Lung (tissue), 11 donors: ENCODE measurements at regions not wholly inside any gene's neighbourhood (a gene's known extent, or its start where the extent isn't known, plus 50 kb on each side); places are given as distances from the start of the nearest gene placed in this dataset.

ENCODE experiments used
- ATAC-seq: fragments of 200-7000 bp; cut with Tn5 transposase; one replicate; pipeline ENCODE4 v1.9.1; 2020; ENCODE audit warnings: moderate number of reproducible peaks; ENCODE audit not compliant: insufficient read depth, low FRiP score
- DNase-seq, 3 donors: peaks; one replicate each; pipeline ENCODE4 v3.0.0-alpha.2; 2013 to 2017
- H3K27ac ChIP-seq, 2 donors: one replicate each; pipeline ENCODE4 v1.5.1; 2013; ENCODE audit warnings: mild to moderate bottlenecking in 2 of 2, moderate library complexity in 2 of 2, control low read depth in 1 of 2, inconsistent platforms in 1 of 2, low read depth in 1 of 2, low read length in 1 of 2
- H3K27me3 ChIP-seq, 3 donors: one replicate each; pipeline ENCODE4 v1.5.1; 2013; ENCODE audit warnings: low read length in 2 of 3; ENCODE audit not compliant: control insufficient read depth in 3 of 3, insufficient read depth in 3 of 3
- H3K36me3 ChIP-seq, 4 donors: one replicate each; pipeline ENCODE4 v1.5.1; 2013; ENCODE audit warnings: low read length in 4 of 4, mild to moderate bottlenecking in 1 of 4, moderate library complexity in 1 of 4; ENCODE audit not compliant: control insufficient read depth in 4 of 4, insufficient read depth in 4 of 4
- H3K4me1 ChIP-seq, 5 donors: one replicate each; pipeline ENCODE4 v1.5.1; 2013; ENCODE audit warnings: low read length in 5 of 5, mild to moderate bottlenecking in 2 of 5, moderate library complexity in 1 of 5; ENCODE audit not compliant: control insufficient read depth in 5 of 5, insufficient read depth in 5 of 5
- H3K4me3 ChIP-seq: one replicate; pipeline ENCODE4 v1.5.1; 2013; ENCODE audit warnings: mild to moderate bottlenecking, control low read depth, moderate library complexity
- H3K9ac ChIP-seq, 2 donors: one replicate each; pipeline ENCODE4 v1.5.1; 2013; ENCODE audit warnings: low read length in 2 of 2, control low read depth in 1 of 2; ENCODE audit not compliant: insufficient read depth in 1 of 2
- H3K9me3 ChIP-seq, 4 donors: one replicate each; pipeline ENCODE4 v1.5.1; 2013; ENCODE audit warnings: low read length in 3 of 4, mild to moderate bottlenecking in 1 of 4, moderate library complexity in 1 of 4; ENCODE audit not compliant: control insufficient read depth in 4 of 4, insufficient read depth in 3 of 4
- WGBS, 2 donors: extraction: QIAGEN DNeasy Blood & Tissue Kit; methylation state at CpG; one replicate each; pipeline ENCODE4 v1.1.7; 2013; 5-methylcytosine and 5-hydroxymethylcytosine counted together
- TF ChIP-seq, protein P1 (sequence below): IDR thresholded peaks from 2 replicates; pipeline ENCODE4 v1.5.1; 2012; ENCODE audit warnings: mild to moderate bottlenecking; ENCODE audit errors: control extremely low read depth, extremely low read depth
- donor health status: control.
- donor health status: control.
- donor health status: Bipolar disorder and iron deficiency.
- donor health status: healthy.
- donor health status: DM: yes; HTN: yes; CAD: no.

DNA sequence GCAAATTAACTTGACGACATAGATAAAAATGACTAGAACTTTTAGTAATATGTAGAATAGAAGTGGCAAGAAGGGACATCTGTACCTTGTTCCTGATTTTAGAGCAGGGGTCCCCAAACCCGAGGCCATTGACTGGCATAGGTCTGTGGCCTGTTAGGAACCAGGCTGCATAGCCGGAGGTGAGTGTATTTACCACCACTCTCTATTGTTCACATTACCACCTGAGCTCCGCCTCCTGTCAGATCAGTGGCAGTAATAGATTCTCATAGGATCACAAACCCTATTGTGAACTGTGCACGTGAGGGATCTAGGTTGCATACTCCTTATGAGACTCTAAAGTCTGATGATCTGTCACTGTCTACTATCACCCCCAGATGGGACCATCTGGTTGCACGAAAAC is 113.6 kb upstream of the AVPR1A start:
- Histone ChIP-seq H3K4me1 (no peaks in the 10 kb centered on the region), H3K36me3 (no peaks in the 10 kb centered on the region), H3K9ac (no peak overlapping the region), H3K27ac (no peak overlapping the region), H3K27me3 (no peaks in the 10 kb centered on the region), H3K4me3 (no peak overlapping the region), H3K9me3 (peaks cover 0 to 2% (median 0%) of the 10 kb centered on the region in 4 donors)
- TF ChIP-seq, protein P1, sequence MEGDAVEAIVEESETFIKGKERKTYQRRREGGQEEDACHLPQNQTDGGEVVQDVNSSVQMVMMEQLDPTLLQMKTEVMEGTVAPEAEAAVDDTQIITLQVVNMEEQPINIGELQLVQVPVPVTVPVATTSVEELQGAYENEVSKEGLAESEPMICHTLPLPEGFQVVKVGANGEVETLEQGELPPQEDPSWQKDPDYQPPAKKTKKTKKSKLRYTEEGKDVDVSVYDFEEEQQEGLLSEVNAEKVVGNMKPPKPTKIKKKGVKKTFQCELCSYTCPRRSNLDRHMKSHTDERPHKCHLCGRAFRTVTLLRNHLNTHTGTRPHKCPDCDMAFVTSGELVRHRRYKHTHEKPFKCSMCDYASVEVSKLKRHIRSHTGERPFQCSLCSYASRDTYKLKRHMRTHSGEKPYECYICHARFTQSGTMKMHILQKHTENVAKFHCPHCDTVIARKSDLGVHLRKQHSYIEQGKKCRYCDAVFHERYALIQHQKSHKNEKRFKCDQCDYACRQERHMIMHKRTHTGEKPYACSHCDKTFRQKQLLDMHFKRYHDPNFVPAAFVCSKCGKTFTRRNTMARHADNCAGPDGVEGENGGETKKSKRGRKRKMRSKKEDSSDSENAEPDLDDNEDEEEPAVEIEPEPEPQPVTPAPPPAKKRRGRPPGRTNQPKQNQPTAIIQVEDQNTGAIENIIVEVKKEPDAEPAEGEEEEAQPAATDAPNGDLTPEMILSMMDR, result no peak
- ATAC-seq (no peak), DNase-seq (no peak)
- 89 to 94% methylated on average over 6 of the region's 6 CpGs for WGBS, 2 donors

DNA sequence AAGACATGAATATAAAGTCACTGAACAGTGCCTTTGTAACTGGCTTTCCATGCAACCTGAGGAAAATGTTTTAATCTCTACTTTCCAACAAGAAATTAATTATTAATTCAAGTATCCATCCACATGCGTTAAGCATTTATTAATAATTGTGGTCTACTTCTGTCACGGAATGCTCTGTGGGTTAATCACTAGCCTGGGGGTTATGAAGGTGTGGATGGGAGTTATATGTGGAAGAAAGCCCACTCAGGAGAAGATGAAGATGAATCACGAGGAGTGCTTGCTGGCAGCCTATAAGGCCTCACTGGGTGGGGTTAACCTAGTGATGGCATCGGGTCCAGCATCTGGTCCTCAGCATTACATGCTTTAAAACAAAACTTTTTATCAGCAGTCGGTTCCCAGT is 99.5 kb upstream of the AVPR1A start:
- TF ChIP-seq, protein P1, result no peak
- ATAC-seq, result no peak
- Histone ChIP-seq H3K27me3 (no peaks in the 10 kb centered on the region), H3K36me3 (no peaks in the 10 kb centered on the region), H3K4me3 (no peak overlapping the region), H3K9me3 (peaks cover 0 to 1% (median 0%) of the 10 kb centered on the region in 4 donors), H3K27ac (no peak overlapping the region), H3K9ac (no peak overlapping the region), H3K4me1 (no peaks in the 10 kb centered on the region)
- WGBS, 2 donors, result 72 to 88% methylated on average over 5 of the region's 5 CpGs
- no peak for DNase-seq

DNA sequence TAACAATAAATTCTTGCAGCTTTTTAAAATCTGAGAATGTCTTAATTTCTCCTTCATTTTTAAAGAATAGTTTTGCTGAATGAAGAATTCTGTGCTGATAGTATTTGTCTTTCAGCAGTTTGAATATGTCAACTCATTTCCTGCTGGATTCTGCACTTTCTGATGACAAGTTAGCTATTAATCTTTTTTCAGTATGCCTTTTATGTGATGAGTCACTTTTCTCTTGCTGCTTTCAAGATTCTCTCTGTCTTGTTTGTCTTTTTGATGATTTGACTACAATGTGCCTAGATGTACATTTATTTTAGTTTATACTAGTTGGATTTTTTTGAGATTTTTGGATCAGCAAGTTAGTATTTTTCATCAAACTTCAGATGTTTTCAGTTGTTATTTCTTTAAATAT is 87.9 kb upstream of the AVPR1A start:
- peaks cover 0 to 2% (median 0%) of the 10 kb centered on the region in 4 donors for H3K9me3 ChIP-seq
- TF ChIP-seq, protein P1, result no peak
- ATAC-seq, result no peak

DNA sequence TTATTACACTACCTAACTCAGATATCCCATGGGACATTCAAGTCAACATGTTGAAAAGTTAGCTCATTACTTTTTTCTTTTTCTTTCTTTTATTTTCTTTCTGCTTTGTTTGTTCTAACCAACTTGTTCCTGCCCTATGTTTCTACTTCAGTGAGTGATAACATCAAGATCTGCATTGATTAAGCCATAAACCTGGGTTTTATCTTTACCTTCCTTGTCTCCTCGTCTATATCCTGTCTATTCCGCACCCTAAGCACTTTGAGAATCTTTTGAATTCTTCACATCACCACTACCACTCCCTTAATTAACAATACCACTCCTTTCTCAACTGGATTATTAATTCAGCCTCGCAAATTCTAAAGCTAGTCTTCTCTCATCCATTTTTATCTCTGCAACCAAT is 81.9 kb upstream of the AVPR1A start:
- TF ChIP-seq, protein P1, result no peak
- H3K27me3 ChIP-seq, result no peaks in the 10 kb centered on the region
- DNase-seq (no peak), ATAC-seq (no peak)
- H3K36me3 ChIP-seq, result no peaks in the 10 kb centered on the region
- H3K9ac ChIP-seq, result no peak overlapping the region
- WGBS, 2 donors, result 80 to 88% methylated on average over 3 of the region's 3 CpGs
- no peaks in the 10 kb centered on the region for H3K9me3 ChIP-seq
- no peak overlapping the region for H3K4me3 ChIP-seq
- H3K4me1 ChIP-seq, result no peaks in the 10 kb centered on the region
- H3K27ac ChIP-seq, result no peak overlapping the region

More for the DNA sequence above, 87.9 kb upstream of the AVPR1A start:
- no peaks in the 10 kb centered on the region for H3K27me3 ChIP-seq
- H3K9ac ChIP-seq, result no peak overlapping the region
- H3K4me3 ChIP-seq, result no peak overlapping the region
- DNase-seq, result no peak
- no peaks in the 10 kb centered on the region for H3K36me3 ChIP-seq
- no peaks in the 10 kb centered on the region for H3K4me1 ChIP-seq
- H3K27ac ChIP-seq, result no peak overlapping the region
